ENCODE measurements at regions not wholly inside any gene's neighbourhood (a gene's known extent, or its start where the extent isn't known, plus 50 kb on each side); places are given as distances from the start of the nearest gene placed in this dataset.

DNA sequence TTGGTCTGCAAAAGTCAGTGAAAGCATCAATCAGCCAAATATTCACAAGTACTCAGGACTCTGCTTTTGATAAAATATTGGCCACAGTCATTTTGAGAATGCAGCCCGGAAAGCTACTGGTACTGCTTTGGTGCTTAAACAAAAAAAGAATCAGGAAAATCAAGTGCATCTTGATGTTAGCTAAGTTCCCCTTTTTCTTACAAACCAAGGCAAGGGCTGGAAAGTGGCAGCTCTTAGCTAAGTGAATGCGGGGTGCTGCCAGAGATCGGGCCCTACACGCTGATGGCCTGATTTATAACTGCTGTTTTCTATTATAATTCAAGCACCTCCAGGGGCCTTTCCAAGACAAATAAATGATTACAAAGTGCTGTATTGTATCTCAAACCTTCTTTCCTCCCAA lies 136.8 kb upstream of the MGMT start:
- peaks cover 0 to 12% (median 0%) of the 10 kb centered on the region in 9 donors for H3K27me3 ChIP-seq
- DNase-seq (no peak), ATAC-seq (no peak)
- no peaks in the 10 kb centered on the region for H3K9me3 ChIP-seq
- H3K4me3 ChIP-seq, result no peak overlapping the region
- WGBS, 4 donors, result 85 to 90% (median 86%) methylated on average over 4 of the region's 4 CpGs
- H3K27ac ChIP-seq, result no peak overlapping the region
- H3K36me3 ChIP-seq, result no peaks in the 10 kb centered on the region
- TF ChIP-seq, protein P1, sequence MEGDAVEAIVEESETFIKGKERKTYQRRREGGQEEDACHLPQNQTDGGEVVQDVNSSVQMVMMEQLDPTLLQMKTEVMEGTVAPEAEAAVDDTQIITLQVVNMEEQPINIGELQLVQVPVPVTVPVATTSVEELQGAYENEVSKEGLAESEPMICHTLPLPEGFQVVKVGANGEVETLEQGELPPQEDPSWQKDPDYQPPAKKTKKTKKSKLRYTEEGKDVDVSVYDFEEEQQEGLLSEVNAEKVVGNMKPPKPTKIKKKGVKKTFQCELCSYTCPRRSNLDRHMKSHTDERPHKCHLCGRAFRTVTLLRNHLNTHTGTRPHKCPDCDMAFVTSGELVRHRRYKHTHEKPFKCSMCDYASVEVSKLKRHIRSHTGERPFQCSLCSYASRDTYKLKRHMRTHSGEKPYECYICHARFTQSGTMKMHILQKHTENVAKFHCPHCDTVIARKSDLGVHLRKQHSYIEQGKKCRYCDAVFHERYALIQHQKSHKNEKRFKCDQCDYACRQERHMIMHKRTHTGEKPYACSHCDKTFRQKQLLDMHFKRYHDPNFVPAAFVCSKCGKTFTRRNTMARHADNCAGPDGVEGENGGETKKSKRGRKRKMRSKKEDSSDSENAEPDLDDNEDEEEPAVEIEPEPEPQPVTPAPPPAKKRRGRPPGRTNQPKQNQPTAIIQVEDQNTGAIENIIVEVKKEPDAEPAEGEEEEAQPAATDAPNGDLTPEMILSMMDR (IDR thresholded peaks at IDR 0.05), result no peak
- no peak for TF ChIP-seq POLR2A (IDR thresholded peaks at IDR 0.05)
- no peaks in the 10 kb centered on the region for H3K4me1 ChIP-seq
- intact Hi-C loops (cut with DNase I), result loop anchor here in 7 of 10 donors (5.0 to 10.0 kb wide), 2 partner anchors 295 to 298 kb away; no protein-coding TSS in a partner anchor

DNA sequence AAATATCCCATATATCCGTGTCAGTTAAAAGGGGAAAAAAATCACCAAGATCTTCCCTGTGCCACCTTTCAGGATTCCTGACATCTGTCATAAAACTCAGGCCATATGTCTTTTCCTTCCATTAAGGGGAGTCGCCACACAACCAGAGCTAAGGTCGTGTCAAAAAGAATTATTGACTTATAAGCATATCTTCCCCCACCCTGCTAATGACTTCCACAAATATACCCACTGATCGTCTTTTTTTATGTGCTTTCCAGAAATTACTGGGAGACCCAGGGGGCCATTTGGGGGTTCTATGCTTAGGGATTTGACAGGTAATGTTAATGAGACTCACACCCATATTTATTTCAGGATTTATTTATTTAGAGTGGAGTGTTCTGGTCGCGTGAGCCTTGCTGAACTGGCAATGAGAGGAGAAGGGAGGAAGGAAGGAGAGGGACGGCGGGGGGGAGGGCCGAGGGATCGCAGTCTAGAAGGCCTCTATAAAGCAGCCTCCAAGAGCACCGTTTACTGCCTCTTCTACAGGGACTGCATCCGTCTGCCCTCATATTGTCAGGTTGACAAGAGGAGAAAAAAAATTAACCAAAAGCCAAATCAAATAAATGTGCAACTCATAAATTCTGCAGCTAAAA lies 135.7 kb upstream of the MGMT start:
- H3K4me3 ChIP-seq, result no peak overlapping the region
- DNase-seq (no peak), ATAC-seq (no peak)
- H3K27ac ChIP-seq, result no peak overlapping the region
- peaks cover 0 to 12% (median 0%) of the 10 kb centered on the region in 9 donors for H3K27me3 ChIP-seq
- H3K4me1 ChIP-seq, result no peaks in the 10 kb centered on the region
- no peak for TF ChIP-seq POLR2A (IDR thresholded peaks at IDR 0.05)
- TF ChIP-seq, protein P1 (IDR thresholded peaks at IDR 0.05), result no peak
- H3K9me3 ChIP-seq, result no peaks in the 10 kb centered on the region
- no peaks in the 10 kb centered on the region for H3K36me3 ChIP-seq
- intact Hi-C loops (cut with DNase I), result loop anchor here in 7 of 10 donors (5.0 to 10.0 kb wide), 2 partner anchors 297 to 299 kb away; no protein-coding TSS in a partner anchor
- WGBS, 4 donors, result 83 to 86% (median 84%) methylated on average over 12 of the region's 12 CpGs

DNA sequence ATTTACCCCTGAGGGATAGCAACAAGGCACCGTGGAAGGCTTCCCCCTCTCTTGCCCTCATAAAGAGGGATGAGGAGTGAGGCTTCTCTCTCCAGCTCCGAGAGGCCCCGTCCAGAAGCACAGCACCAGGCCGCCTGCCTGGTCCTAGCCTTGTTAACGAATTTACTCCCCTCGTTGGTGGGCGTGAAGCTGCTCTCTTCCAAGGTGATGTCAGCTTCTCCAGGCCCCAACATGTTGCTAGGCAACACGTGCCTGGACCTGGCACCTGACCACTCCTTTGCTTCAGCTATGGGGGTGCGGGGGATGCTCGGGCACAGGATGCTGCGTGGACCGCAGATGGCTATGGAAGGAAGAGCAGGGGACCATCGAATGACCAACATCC lies 135.2 kb upstream of the MGMT start:
- no peak for ATAC-seq
- TF ChIP-seq POLR2A (IDR thresholded peaks at IDR 0.05), result no peak
- TF ChIP-seq, protein P1 (IDR thresholded peaks at IDR 0.05), result no peak
- Histone ChIP-seq H3K27ac (no peak overlapping the region), H3K27me3 (peaks cover 0 to 12% (median 0%) of the 10 kb centered on the region in 9 donors), H3K9me3 (no peaks in the 10 kb centered on the region), H3K36me3 (no peaks in the 10 kb centered on the region), H3K4me1 (peaks cover 0 to under 1% (median 0%) of the 10 kb centered on the region in 12 donors), H3K4me3 (no peak overlapping the region)
- WGBS, 4 donors, result 89 to 92% (median 90%) methylated on average over 13 of the region's 13 CpGs
- intact Hi-C loops (cut with DNase I), result loop anchor here in 9 of 10 donors (2.0 to 10.0 kb wide), 3 partner anchors 297 to 301 kb away; no protein-coding TSS in a partner anchor
- DNase-seq, result no peak

DNA sequence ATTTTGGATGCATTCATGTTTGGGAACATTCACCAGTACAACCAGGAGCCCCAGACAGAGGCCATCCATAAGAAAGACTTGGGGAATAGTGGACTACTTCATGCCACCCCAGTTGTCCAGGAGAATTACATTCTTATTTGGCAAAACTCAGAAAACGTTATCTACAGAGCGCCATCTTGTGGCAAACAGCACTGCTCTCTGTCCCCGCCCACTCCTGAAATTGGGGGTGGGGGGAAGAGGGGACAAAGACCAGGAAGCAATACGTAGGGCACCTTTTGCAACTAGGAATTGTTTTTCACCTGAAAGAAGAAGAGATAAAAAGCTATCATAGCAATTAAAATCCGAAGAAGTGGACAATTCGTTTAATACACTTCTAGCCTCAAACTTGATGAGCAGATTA lies 134.6 kb upstream of the MGMT start:
- DNase-seq (no peak), ATAC-seq (no peak)
- WGBS, 4 donors, result 31 to 38% (median 33%) methylated on average over 6 of the region's 6 CpGs
- intact Hi-C loops (cut with DNase I), result loop anchor here in 9 of 10 donors (2.0 to 10.0 kb wide), 3 partner anchors 298 to 302 kb away; no protein-coding TSS in a partner anchor
- peaks cover 0 to 12% (median 0%) of the 10 kb centered on the region in 9 donors for H3K27me3 ChIP-seq
- TF ChIP-seq, protein P1 (IDR thresholded peaks at IDR 0.05), result peak; percentile 20 to 61 (median 46)
- no peak for TF ChIP-seq POLR2A (IDR thresholded peaks at IDR 0.05)
- no peak overlapping the region for H3K4me3 ChIP-seq
- peaks cover 0 to 7% (median 0%) of the 10 kb centered on the region in 12 donors for H3K4me1 ChIP-seq
- no peaks in the 10 kb centered on the region for H3K36me3 ChIP-seq
- no peaks in the 10 kb centered on the region for H3K9me3 ChIP-seq
- H3K27ac ChIP-seq, result no peak overlapping the region
